Lower lobe of right lung (tissue), 2 donors: ENCODE measurements at regions not wholly inside any gene's neighbourhood (a gene's known extent, or its start where the extent isn't known, plus 50 kb on each side); places are given as distances from the start of the nearest gene placed in this dataset.
"Not testable (repeated sequence)": the region's sequence is repeated elsewhere in the genome, so short reads cannot be mapped to it uniquely, and the experiment has no call there.

ENCODE experiments used
- ATAC-seq, 2 donors: fragments of 200-7000 bp; cut with Tn5 transposase; one replicate each; pipeline ENCODE4 v1.9.1; 2020 to 2022; ENCODE audit warnings: mild to moderate bottlenecking in 2 of 2, moderate library complexity in 2 of 2
- DNase-seq: peaks from one replicate; pipeline ENCODE4 v3.0.0-alpha.2; 2020
- H3K27ac ChIP-seq: fragments of 200-600 bp; one replicate; pipeline ENCODE4 v1.8.0; 2022
- H3K27me3 ChIP-seq: fragments of 200-600 bp; one replicate; pipeline ENCODE4 v1.8.0; 2022; ENCODE audit warnings: low read depth
- H3K36me3 ChIP-seq: fragments of 200-600 bp; one replicate; pipeline ENCODE4 v1.8.0; 2022; ENCODE audit warnings: mild to moderate bottlenecking
- H3K4me1 ChIP-seq: fragments of 200-600 bp; one replicate; pipeline ENCODE4 v1.8.0; 2022
- H3K4me3 ChIP-seq: fragments of 200-600 bp; one replicate; pipeline ENCODE4 v1.8.0; 2022; ENCODE audit warnings: mild to moderate bottlenecking
- H3K9me3 ChIP-seq: fragments of 200-600 bp; one replicate; pipeline ENCODE4 v1.8.0; 2022
- intact Hi-C: fragments of 100-400 bp; cut with DNase I; formaldehyde crosslinking; loops from one replicate; pipeline ENCODE4 v1.11.0; 2022
- TF ChIP-seq, protein P1 (sequence below): fragments of 200-600 bp; IDR thresholded peaks from one replicate; pipeline ENCODE4 v1.8.0; 2022; ENCODE audit warnings: antibody characterized with exemption, mild to moderate bottlenecking
- donor health status: DM: no; HTN: yes; CAD: no; lungs with severe emphysema.

DNA sequence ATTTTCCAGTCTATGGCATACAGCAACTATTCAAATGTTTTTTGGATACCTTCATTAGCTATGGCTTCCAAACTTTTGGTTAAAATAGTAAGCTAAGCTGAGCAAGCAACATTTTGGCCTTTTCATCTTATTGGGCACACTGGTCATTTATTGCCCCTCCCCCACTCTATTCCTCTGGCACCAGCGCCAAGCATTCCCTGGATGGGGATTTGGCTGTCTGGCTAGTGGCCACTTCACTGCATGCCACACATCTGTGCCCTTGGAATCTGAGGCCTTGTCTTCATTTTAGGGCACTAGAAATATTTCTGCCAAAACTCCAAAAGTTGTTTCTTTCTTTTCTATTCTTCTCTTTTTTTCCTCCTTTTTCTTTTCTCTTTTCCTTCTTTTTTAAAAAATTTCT is 305.8 kb upstream of the POTED start:
- H3K4me3 ChIP-seq, intact Hi-C loops, H3K27ac ChIP-seq, H3K36me3 ChIP-seq, H3K9me3 ChIP-seq, H3K4me1 ChIP-seq, H3K27me3 ChIP-seq, ATAC-seq, DNase-seq: not testable (repeated sequence)

DNA sequence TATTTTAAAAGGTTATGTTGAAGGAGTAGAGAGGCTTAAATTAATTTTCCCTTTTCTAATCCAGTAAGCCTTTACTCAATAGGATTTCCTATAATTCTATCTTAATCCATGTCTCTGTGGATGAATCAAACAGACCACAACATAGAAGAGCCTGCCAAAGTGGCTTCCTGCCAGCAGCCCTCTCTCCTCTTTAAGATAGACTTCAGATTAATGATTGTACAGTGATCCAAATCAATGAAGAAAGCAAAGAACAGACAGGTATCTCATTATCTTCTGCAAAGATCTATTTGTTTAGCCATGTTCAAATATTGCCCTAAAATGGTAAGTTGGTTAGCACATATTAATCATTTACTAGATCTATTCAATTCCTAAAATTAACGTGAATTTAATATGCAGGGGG is 304.7 kb upstream of the POTED start:
- H3K4me1 ChIP-seq, ATAC-seq, DNase-seq, H3K4me3 ChIP-seq, intact Hi-C loops, H3K27ac ChIP-seq, H3K27me3 ChIP-seq, H3K9me3 ChIP-seq, H3K36me3 ChIP-seq: not testable (repeated sequence)

DNA sequence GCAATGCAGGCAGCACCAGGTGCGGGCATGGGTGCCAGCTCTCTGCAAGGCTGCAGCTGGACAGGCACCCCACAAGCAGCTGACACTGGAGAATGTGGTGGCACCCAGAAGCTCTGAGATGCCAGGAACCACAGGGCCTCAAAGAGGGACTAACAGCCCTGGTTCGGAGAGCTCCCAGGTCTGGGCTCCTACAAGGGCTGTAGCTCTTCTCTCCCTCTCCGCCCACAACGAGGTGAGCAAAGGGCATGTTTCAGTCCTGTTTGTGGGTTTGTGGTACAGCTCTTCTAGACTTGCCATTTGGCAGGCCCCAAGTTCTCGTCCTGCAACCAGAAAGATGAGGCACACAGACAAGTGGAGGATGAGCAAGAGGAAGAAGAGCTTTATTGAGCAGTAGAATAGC is 299.5 kb upstream of the POTED start:
- H3K27me3 ChIP-seq, intact Hi-C loops, H3K9me3 ChIP-seq, H3K4me3 ChIP-seq, H3K4me1 ChIP-seq, H3K36me3 ChIP-seq, H3K27ac ChIP-seq, DNase-seq: not testable (repeated sequence)
- peak in 1 of 2 donors; percentile 23 for ATAC-seq

DNA sequence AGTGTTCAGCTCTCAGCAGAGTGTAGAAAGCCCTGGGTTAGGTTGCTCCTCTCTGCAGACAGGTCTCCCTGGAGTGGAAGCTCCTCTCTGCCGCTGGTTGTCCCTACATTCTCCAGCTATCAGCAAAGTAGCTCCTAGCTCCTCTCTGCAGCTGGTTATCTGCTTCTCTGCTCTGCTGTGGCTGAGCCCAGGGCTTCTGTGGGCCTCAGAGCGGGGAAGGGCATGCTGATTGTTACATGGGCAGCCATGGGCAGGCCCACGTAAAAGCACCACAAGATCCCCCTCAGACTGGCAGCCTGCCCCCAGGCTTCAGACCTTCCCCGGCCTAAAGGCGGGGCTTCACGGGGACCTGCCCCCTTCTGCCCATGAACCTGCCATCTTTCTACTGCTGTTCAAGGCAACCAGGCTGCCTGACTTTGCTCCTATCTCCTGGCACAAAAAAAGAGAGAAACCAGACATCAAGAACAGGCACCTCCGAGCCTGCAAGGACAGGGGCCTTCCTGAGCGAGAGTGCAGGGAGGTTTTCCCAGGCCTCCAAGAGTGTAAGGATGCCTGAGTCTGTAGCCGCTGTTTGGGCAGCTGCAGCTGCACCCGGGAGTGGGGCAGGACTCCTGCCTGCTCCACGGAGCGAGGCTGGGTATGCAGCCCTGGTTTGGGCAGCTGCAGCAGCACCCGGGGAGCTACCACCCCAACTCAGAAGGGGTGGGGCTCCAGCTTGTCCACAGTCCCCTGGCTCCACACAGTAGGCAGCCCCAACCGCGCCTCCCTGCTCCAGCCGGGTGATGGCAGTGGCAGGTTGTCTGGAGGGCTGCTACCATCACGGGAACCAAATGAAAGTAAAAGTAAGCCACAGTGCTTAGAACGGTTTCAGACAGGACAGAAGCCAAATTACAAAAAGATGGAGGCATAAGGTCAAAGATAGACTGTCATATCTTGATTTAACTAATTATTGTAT is 298.7 kb upstream of the POTED start:
- H3K9me3 ChIP-seq, H3K27ac ChIP-seq, DNase-seq, intact Hi-C loops, H3K36me3 ChIP-seq, H3K4me1 ChIP-seq, H3K4me3 ChIP-seq, H3K27me3 ChIP-seq: not testable (repeated sequence)
- peak in 1 of 2 donors; percentile 50 for ATAC-seq

DNA sequence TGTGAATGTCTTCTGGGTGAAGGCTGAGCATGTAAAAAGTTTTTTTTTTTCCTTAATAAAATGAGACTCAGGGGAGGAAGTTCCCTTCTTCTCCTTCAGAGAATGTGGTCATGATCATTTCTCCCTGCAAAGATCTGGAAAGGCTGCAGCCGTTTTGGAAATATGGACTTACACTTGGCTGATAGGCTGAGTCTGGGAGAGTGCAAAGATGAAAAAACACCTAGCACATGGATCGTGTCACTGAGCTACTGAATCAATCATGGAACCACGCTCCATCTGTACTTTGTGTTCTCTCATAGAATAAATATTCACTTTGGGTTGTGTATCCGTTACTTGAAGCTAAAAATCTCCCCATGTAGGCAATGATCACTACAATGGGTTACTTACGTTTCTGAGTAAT is 290.9 kb upstream of the POTED start:
- H3K4me1 ChIP-seq, ATAC-seq, H3K36me3 ChIP-seq, H3K27ac ChIP-seq, H3K27me3 ChIP-seq, intact Hi-C loops, DNase-seq, H3K4me3 ChIP-seq, H3K9me3 ChIP-seq: not testable (repeated sequence)

DNA sequence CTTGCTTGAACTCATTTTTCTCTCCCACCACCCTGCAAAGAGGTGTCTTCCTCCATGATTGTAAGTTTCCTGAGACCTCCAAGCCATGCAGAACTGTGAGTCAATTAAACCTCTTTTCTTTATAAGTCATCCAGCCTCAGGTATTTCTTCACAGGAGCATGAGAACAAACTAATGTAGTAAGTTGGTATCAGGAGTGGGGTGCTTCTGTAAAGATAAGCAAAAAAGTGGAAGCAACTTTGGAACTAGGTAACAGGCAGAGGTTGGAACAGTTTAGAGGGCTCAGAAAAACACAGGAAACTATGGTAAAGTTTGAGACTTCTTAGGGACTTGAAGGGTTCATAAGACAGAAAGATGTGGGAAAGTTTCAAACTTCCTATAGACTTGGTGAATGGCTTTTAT is 287.7 kb upstream of the POTED start:
- ATAC-seq, H3K4me3 ChIP-seq, DNase-seq, H3K27me3 ChIP-seq, H3K36me3 ChIP-seq, H3K9me3 ChIP-seq, H3K27ac ChIP-seq, intact Hi-C loops, H3K4me1 ChIP-seq: not testable (repeated sequence)

DNA sequence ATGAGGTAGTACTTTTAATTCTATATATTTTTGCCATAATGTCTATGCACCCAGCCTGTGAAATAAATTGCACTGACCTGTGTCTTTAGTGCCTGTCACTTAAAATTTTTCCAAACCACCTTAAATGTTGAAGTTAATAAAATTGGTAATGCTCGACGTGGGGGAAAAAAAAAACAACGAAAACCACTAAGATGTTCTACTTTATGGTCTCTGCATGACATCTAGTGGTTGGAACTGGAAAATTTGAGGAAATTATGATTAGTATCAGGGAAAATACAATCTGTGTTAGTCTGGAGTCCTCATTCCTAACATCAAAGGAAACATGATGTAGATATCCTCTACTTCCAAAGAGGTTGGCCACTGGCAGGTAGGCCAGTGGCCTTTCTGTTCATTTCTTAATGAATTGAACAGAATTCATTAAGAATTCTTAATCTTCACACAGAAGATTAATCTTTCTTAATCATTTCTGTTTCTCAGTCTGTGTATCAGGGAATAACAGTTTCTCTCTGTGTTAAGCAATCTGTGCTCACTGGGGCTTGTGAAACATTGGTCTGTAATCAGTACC is 268.8 kb upstream of the POTED start:
- H3K27me3 ChIP-seq, ATAC-seq, H3K4me1 ChIP-seq, H3K9me3 ChIP-seq, DNase-seq, H3K36me3 ChIP-seq, H3K27ac ChIP-seq, H3K4me3 ChIP-seq, intact Hi-C loops: not testable (repeated sequence)

DNA sequence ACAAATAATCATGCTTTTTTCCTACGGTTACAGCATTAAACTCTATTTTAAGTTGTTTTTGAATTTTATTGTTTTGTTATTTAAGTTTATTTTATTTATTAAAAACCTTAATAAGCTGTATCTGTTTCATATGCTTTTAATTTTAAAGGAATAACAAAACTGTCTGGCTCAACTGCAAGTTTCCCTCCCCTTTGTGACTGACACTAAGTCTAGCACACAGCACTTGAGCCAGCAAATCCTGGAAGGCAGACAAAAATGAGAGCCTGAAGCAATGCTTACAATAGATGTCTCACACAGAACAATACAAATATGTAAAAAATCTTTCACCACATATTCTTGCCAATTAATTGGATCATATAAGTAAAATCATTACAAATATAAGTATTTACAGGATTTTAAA is 258.1 kb upstream of the POTED start:
- DNase-seq, H3K36me3 ChIP-seq, H3K27me3 ChIP-seq, ATAC-seq, H3K4me3 ChIP-seq, intact Hi-C loops, H3K4me1 ChIP-seq, H3K27ac ChIP-seq, H3K9me3 ChIP-seq: not testable (repeated sequence)

DNA sequence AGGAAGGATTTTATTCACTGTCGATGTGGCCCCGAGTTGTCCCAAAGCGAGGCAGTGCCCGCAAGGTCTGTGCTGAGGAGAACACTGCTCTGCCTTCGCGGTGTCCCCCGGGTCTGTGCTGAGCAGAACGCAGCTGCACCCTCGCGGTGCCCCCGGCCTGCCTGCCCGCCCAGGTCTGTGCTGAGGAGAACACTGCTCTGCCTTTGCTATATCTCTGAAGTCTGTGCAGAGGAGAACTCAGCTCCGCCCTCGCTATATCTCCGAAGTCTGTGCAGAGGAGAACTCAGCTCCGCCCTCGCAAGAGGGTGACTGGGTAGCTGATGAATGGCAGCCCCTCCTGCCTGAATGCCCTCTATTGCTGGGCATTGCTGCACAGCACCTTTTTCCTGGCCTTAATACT is 249.4 kb upstream of the POTED start:
- ATAC-seq, H3K4me3 ChIP-seq, H3K9me3 ChIP-seq, H3K27me3 ChIP-seq, H3K4me1 ChIP-seq, H3K36me3 ChIP-seq, intact Hi-C loops, H3K27ac ChIP-seq, DNase-seq: not testable (repeated sequence)

DNA sequence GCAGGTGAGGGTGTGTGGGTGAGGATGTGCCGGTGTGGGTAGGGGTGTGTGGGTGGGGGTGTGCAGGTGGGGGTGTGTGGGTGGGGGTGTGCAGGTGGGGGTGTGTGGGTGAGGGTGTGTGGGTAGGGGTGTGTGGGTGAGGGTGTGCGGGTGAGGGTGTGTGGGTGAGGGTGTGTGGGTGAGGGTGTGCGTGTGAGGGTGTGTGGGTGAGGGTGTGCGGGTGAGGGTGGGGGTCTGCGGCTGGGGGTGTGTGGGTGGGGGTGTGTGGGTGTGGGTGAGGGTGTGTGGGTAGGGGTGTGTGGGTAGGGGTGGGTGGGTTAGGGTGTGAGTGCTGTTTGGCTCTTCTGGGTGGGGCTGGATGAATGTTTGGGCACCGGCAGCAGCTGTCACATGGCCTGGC is 241.4 kb upstream of the POTED start:
- intact Hi-C loops = no loop called here

DNA sequence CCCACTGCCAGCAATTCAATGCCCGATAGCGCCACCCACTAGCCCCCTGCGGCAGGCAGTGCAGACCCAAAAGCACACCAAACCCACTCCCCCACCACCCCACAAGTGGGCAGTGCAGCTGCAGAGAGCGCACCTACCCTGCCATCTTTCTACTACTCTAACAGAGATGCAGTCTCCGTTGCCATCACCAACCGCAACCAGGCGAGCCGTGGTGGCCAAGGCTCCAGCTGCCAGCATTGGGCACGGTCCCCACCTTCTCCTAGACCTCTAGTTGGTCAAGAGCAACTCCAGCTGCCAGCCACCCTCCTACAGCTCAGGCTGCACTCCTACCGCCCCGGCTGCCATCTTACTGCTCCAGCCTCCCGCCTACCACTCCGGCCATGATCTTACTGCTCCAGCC is 236.9 kb upstream of the POTED start:
- H3K4me3 ChIP-seq, H3K27ac ChIP-seq, H3K27me3 ChIP-seq, DNase-seq, H3K4me1 ChIP-seq, ATAC-seq, H3K9me3 ChIP-seq, intact Hi-C loops, H3K36me3 ChIP-seq: not testable (repeated sequence)

More for the DNA sequence above, 241.4 kb upstream of the POTED start:
- Histone ChIP-seq H3K36me3 (no peaks in the 10 kb centered on the region), H3K4me1 (no peaks in the 10 kb centered on the region), H3K27me3 (no peaks in the 10 kb centered on the region), H3K9me3 (no peaks in the 10 kb centered on the region), H3K27ac (no peak overlapping the region), H3K4me3 (no peak overlapping the region)
- no peak for ATAC-seq
- DNase-seq = no peak
- TF ChIP-seq, protein P1, sequence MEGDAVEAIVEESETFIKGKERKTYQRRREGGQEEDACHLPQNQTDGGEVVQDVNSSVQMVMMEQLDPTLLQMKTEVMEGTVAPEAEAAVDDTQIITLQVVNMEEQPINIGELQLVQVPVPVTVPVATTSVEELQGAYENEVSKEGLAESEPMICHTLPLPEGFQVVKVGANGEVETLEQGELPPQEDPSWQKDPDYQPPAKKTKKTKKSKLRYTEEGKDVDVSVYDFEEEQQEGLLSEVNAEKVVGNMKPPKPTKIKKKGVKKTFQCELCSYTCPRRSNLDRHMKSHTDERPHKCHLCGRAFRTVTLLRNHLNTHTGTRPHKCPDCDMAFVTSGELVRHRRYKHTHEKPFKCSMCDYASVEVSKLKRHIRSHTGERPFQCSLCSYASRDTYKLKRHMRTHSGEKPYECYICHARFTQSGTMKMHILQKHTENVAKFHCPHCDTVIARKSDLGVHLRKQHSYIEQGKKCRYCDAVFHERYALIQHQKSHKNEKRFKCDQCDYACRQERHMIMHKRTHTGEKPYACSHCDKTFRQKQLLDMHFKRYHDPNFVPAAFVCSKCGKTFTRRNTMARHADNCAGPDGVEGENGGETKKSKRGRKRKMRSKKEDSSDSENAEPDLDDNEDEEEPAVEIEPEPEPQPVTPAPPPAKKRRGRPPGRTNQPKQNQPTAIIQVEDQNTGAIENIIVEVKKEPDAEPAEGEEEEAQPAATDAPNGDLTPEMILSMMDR = no peak

DNA sequence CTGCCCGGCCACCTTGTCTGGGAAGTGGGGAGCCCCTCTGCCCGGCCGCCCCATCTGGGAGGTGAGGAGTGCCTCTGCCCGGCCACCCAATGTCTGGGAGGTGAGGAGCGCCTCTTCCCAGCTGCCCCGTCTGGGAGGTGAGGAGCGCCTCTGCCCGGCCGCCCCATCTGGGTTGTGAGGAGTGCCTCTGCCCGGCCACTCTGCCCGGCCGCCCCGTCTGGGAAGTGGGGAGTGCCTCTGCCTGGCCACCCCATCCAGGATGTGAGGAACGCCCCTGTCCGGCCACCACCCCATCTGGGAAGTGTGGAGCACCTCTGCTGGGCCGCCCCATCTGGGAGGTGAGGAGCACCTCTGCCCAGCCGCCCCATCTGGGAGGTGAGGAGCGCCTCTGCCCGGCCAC is 230.6 kb upstream of the POTED start:
- H3K4me3 ChIP-seq, ATAC-seq, H3K27me3 ChIP-seq, H3K4me1 ChIP-seq, intact Hi-C loops, H3K36me3 ChIP-seq, H3K27ac ChIP-seq, H3K9me3 ChIP-seq: not testable (repeated sequence)
- peak; percentile 48 for DNase-seq

DNA sequence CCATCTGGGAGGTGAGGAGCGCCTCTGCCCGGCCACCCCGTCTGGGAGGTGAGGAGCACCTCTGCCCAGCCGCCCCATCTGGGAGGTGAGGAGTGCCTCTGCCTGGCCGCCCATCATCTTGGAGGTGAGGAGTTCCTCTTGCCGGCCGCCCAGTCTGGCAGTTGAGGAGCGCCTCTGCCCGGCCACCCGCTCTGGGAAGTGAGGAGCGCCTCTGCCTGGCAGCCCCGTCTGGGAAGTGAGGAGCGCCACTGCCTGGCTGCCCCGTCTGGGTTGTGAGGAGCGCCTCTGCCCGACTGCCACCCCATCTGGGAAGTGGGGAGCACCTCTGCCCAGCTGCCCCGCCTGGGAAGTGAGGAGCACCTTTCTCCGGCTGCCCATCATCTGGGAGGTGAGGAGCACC is 230.0 kb upstream of the POTED start:
- H3K4me3 ChIP-seq, H3K9me3 ChIP-seq, H3K36me3 ChIP-seq, H3K4me1 ChIP-seq, DNase-seq, H3K27ac ChIP-seq, ATAC-seq, intact Hi-C loops, H3K27me3 ChIP-seq: not testable (repeated sequence)
